ENCODE measurements at regions not wholly inside any gene's neighbourhood (a gene's known extent, or its start where the extent isn't known, plus 50 kb on each side); places are given as distances from the start of the nearest gene placed in this dataset.

DNA sequence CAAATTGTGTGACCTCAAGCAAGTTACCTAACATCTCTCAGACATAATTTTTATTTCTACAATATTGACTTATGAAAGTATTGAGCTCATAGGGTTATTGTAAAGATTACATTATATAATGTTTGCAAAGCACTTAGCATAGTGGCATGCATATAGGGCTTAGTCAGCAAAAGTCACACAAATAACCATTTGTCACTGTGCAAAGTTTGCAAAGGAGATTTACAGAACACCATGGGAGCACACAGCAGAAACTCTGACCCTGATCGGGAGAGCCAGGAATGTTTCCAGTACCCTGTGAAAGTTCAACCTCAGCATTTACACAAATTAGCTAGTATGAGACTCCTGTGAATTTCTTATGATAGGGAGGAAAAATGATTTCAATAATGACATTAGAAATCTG is 804.6 kb upstream of the RAG2 start:
- TF ChIP-seq, protein P1, sequence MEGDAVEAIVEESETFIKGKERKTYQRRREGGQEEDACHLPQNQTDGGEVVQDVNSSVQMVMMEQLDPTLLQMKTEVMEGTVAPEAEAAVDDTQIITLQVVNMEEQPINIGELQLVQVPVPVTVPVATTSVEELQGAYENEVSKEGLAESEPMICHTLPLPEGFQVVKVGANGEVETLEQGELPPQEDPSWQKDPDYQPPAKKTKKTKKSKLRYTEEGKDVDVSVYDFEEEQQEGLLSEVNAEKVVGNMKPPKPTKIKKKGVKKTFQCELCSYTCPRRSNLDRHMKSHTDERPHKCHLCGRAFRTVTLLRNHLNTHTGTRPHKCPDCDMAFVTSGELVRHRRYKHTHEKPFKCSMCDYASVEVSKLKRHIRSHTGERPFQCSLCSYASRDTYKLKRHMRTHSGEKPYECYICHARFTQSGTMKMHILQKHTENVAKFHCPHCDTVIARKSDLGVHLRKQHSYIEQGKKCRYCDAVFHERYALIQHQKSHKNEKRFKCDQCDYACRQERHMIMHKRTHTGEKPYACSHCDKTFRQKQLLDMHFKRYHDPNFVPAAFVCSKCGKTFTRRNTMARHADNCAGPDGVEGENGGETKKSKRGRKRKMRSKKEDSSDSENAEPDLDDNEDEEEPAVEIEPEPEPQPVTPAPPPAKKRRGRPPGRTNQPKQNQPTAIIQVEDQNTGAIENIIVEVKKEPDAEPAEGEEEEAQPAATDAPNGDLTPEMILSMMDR (IDR thresholded peaks at IDR 0.05): no peak
- no peak for TF ChIP-seq POLR2A (IDR thresholded peaks at IDR 0.05)
